Mesothelial cell of epicardium (in vitro differentiated cells): ENCODE measurements at regions not wholly inside any gene's neighbourhood (a gene's known extent, or its start where the extent isn't known, plus 50 kb on each side); places are given as distances from the start of the nearest gene placed in this dataset.

ENCODE experiments used
- DNase-seq, 2 experiments: peaks; one replicate each; pipeline ENCODE4 v3.0.0; 2021; ENCODE audit warnings: low spot score in 2 of 2; ENCODE audit not compliant: unreplicated experiment in 2 of 2
- H3K27ac Mint-ChIP-seq: 2 replicates; pipeline ENCODE4 v1.8.0; 2021; ENCODE audit warnings: mixed read lengths
- H3K27me3 Mint-ChIP-seq: 2 replicates; pipeline ENCODE4 v1.8.0; 2021; ENCODE audit warnings: low read depth, mixed read lengths
- H3K36me3 Mint-ChIP-seq: 2 replicates; pipeline ENCODE4 v1.8.0; 2021; ENCODE audit warnings: mixed read lengths
- H3K4me1 Mint-ChIP-seq: 2 replicates; pipeline ENCODE4 v1.8.0; 2021; ENCODE audit warnings: mixed read lengths
- H3K4me3 Mint-ChIP-seq: 2 replicates; pipeline ENCODE4 v1.8.0; 2021; ENCODE audit warnings: mild to moderate bottlenecking, moderate library complexity, mixed read lengths
- H3K9me3 Mint-ChIP-seq: 2 replicates; pipeline ENCODE4 v1.8.0; 2021; ENCODE audit warnings: mixed read lengths
- TF ChIP-seq, protein P1 (sequence below): fragments of 200-600 bp; sonication (generic); IDR thresholded peaks from one replicate; pipeline ENCODE4 v1.5.0; 2021; ENCODE audit warnings: antibody characterized with exemption; ENCODE audit not compliant: unreplicated experiment

DNA sequence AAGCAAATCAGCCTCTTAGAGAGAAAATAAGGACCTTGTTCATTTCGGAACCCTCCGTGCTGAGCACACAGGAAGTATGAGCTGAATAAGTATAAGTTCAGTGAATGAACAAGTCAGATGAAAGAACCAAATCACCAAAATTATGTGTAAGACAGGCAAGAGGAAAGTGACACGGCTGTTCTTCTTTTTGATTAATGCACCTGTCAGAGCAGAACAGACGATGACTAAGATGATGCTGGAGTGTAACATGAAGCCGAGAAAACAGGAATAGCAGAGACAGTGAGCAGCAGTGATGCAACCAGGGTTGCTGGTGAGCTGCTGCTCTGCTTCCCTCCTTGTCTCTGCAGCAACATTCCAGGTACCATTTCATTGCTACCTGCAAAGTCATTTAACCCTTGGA, 861.1 kb downstream of the GALC start:
- Mint-ChIP-seq H3K36me3 (no peaks in the 10 kb centered on the region), H3K9me3 (no peaks in the 10 kb centered on the region), H3K27ac (peak overlapping the region; percentile 1), H3K27me3 (no peaks in the 10 kb centered on the region), H3K4me3 (no peak overlapping the region), H3K4me1 (peaks cover 29% of the 10 kb centered on the region)
- TF ChIP-seq, protein P1, sequence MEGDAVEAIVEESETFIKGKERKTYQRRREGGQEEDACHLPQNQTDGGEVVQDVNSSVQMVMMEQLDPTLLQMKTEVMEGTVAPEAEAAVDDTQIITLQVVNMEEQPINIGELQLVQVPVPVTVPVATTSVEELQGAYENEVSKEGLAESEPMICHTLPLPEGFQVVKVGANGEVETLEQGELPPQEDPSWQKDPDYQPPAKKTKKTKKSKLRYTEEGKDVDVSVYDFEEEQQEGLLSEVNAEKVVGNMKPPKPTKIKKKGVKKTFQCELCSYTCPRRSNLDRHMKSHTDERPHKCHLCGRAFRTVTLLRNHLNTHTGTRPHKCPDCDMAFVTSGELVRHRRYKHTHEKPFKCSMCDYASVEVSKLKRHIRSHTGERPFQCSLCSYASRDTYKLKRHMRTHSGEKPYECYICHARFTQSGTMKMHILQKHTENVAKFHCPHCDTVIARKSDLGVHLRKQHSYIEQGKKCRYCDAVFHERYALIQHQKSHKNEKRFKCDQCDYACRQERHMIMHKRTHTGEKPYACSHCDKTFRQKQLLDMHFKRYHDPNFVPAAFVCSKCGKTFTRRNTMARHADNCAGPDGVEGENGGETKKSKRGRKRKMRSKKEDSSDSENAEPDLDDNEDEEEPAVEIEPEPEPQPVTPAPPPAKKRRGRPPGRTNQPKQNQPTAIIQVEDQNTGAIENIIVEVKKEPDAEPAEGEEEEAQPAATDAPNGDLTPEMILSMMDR: no peak
- DNase-seq: no peak

DNA sequence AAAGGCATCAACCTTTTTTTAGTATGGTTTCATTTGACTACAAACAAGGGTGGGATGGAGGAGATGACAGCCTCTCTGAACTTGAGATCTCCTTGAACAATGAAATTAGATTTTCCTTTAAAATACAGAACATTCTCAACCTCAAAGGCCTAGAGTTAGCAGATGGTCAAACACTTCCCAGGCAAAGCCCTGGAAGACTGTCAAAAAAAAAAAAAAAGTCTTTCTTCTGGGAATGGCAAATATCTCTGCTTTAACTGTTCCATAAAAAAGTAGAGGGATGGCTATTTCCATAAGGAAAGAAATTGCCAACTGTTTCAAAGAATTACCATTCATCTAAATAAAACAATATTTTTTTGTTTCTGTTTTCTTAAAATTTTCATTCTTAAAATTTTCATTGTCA, 870.8 kb downstream of the GALC start:
- Mint-ChIP-seq H3K27ac (no peak overlapping the region), H3K4me3 (no peak overlapping the region), H3K36me3 (peaks cover 4% of the 10 kb centered on the region), H3K27me3 (no peaks in the 10 kb centered on the region), H3K4me1 (no peaks in the 10 kb centered on the region), H3K9me3 (peaks cover 24% of the 10 kb centered on the region)
- TF ChIP-seq, protein P1: no peak
- DNase-seq: no peak

DNA sequence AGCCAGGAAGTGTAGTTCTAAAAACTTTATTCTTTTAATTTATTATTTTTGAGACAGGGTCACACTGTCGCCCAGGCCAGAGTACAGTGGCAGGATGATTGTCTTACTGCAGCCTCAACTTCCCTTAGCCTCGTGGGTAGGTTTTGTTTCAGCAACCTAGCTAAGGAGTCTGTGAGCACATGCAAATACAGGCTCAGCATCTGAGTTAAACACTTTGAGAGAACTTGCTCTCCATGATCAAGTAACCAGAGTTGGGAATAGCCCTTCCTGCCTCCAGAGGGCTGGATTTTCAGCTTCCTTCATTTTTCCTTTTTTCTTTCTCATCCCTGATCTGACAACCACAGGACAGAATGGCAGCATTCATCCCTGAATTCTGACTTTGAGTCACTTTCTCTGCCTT, 871.3 kb downstream of the GALC start:
- Mint-ChIP-seq H3K4me1 (no peaks in the 10 kb centered on the region), H3K4me3 (no peak overlapping the region), H3K36me3 (peaks cover 4% of the 10 kb centered on the region), H3K27ac (no peak overlapping the region), H3K9me3 (peaks cover 24% of the 10 kb centered on the region), H3K27me3 (no peaks in the 10 kb centered on the region)
- DNase-seq: no peak
- TF ChIP-seq, protein P1: no peak

DNA sequence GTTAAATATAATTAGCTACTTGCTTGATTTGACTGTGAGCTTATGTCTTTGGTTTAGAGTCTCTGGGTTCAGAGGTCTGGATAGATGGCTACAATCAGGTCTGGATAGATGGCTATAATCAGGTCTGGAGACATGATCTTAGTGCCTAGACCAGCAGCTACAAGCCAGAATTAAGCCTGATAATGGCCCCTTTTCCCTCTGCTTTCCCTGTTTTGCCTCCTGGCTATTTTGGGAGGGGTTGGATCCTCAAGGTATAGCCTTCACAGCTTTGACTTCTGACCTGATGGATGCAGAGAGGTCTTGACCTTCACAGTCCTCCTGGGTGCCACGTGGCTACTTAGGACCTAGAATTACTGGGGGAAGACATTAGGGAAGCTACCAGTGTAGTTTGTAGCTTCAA, 877.7 kb downstream of the GALC start:
- Mint-ChIP-seq H3K36me3 (peaks cover 4% of the 10 kb centered on the region), H3K4me3 (no peak overlapping the region), H3K4me1 (peaks cover 1% of the 10 kb centered on the region), H3K9me3 (peaks cover 23% of the 10 kb centered on the region), H3K27me3 (no peaks in the 10 kb centered on the region), H3K27ac (no peak overlapping the region)
- TF ChIP-seq, protein P1: no peak
- DNase-seq: no peak

DNA sequence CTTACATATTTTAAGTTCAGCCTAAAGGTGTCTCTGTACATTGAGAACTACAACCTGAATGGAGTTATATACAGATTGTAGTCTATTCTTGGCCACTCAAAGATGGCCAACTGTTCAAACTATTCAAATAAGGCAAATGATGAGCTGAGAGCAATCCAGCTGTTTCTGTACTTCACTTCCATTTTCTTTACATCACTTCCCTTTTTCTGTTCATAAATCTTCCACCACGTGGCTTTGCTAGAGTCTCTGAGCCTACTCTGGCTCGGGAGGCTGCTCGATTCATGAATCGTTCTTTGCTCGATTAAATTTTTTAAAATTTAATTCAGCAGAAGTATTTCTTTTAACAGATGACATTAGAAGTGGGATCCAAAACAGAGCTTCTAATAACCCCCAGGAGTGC, 879.7 kb downstream of the GALC start:
- peaks cover 11% of the 10 kb centered on the region for H3K9me3 Mint-ChIP-seq
- DNase-seq: no peak
- H3K4me3 Mint-ChIP-seq: no peak overlapping the region
- TF ChIP-seq, protein P1: no peak
- no peaks in the 10 kb centered on the region for H3K36me3 Mint-ChIP-seq
- H3K27ac Mint-ChIP-seq: no peak overlapping the region
- no peaks in the 10 kb centered on the region for H3K27me3 Mint-ChIP-seq
- peaks cover 1% of the 10 kb centered on the region for H3K4me1 Mint-ChIP-seq

DNA sequence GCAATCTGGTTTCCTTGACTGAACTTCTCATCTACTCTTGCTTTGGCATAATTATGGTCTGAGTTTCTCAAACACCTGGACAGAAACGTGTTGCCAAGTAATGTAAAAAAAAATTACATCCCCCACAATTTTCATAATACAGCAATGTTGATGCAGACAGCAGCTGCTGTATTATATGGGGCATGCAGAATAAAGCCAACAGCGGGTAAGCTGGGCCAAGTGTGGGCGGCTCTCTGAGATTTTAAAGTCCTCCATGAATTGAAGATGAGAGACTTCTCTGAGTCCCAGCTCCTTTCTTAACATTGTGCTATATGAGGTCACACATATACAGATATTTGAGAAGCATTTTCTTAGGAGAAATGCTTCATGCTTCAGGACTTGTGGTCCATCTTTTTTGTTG, 881.2 kb downstream of the GALC start:
- Mint-ChIP-seq H3K27ac (no peak overlapping the region), H3K9me3 (peaks cover 4% of the 10 kb centered on the region)
- TF ChIP-seq, protein P1: no peak

More for the DNA sequence above, 881.2 kb downstream of the GALC start:
- no peaks in the 10 kb centered on the region for H3K36me3 Mint-ChIP-seq
- H3K4me3 Mint-ChIP-seq: no peak overlapping the region
- DNase-seq: no peak
- peaks cover 1% of the 10 kb centered on the region for H3K4me1 Mint-ChIP-seq
- no peaks in the 10 kb centered on the region for H3K27me3 Mint-ChIP-seq
